ENCODE measurements at regions not wholly inside any gene's neighbourhood (a gene's known extent, or its start where the extent isn't known, plus 50 kb on each side); places are given as distances from the start of the nearest gene placed in this dataset.

- TF ChIP-seq, protein P1, sequence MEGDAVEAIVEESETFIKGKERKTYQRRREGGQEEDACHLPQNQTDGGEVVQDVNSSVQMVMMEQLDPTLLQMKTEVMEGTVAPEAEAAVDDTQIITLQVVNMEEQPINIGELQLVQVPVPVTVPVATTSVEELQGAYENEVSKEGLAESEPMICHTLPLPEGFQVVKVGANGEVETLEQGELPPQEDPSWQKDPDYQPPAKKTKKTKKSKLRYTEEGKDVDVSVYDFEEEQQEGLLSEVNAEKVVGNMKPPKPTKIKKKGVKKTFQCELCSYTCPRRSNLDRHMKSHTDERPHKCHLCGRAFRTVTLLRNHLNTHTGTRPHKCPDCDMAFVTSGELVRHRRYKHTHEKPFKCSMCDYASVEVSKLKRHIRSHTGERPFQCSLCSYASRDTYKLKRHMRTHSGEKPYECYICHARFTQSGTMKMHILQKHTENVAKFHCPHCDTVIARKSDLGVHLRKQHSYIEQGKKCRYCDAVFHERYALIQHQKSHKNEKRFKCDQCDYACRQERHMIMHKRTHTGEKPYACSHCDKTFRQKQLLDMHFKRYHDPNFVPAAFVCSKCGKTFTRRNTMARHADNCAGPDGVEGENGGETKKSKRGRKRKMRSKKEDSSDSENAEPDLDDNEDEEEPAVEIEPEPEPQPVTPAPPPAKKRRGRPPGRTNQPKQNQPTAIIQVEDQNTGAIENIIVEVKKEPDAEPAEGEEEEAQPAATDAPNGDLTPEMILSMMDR (IDR thresholded peaks at IDR 0.05; ENCODE audit: borderline replicate concordance, extremely low read depth, insufficient read depth), result no peak
- Histone ChIP-seq H3K27ac (ENCODE audit: low read depth in 2 of 2, low read length in 2 of 2) (no peak overlapping the region), H3K9ac (ENCODE audit: low read length in 3 of 3) (no peak overlapping the region), H3K4me1 (ENCODE audit: control insufficient read depth in 2 of 3, insufficient read depth in 2 of 3, low read depth in 1 of 3, low read length in 3 of 3) (no peaks in the 10 kb centered on the region), H3K4me3 (ENCODE audit: low read length in 3 of 3) (no peak overlapping the region), H3K27me3 (ENCODE audit: control insufficient read depth, insufficient read depth, low read length) (no peaks in the 10 kb centered on the region), H3K9me3 (ENCODE audit: control insufficient read depth in 2 of 3, insufficient read depth in 1 of 3, low read length in 3 of 3) (no peaks in the 10 kb centered on the region), H3K36me3 (ENCODE audit: control insufficient read depth in 2 of 3, insufficient read depth in 3 of 3, low read length in 3 of 3) (no peaks in the 10 kb centered on the region)
- DNase-seq (no peak), FAIRE-seq (no peak)
- intact Hi-C loops (cut with DNase I), result no loop called here
Measured at GRCh38 chr4:124445071-124445470, 267.5 kb downstream of the ANKRD50 start.

DNA sequence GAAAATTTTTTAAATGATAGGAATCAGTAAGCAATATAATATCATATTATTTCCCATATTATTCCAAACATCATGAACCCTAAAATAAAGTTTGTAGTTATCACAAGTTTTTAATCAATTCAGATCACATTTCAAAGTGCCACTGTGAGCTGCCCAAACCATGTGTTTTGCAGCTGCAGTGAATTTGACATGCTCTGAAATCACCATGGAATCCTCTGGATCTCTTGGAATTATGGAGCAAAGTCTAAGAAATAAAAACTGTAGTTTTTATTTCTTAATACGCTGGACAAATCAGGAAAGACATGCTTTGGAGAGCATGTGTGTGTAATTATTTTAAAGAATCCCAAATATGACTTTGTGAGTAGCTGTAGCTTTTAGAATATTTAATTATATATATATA, 262.7 kb downstream of the ANKRD50 start:
- Histone ChIP-seq H3K4me3 (ENCODE audit: low read length in 3 of 3) (no peak overlapping the region), H3K36me3 (ENCODE audit: control insufficient read depth in 2 of 3, insufficient read depth in 3 of 3, low read length in 3 of 3) (no peaks in the 10 kb centered on the region), H3K27me3 (ENCODE audit: control insufficient read depth, insufficient read depth, low read length) (no peaks in the 10 kb centered on the region), H3K9me3 (ENCODE audit: control insufficient read depth in 2 of 3, insufficient read depth in 1 of 3, low read length in 3 of 3) (no peaks in the 10 kb centered on the region), H3K27ac (ENCODE audit: low read depth in 2 of 2, low read length in 2 of 2) (no peak overlapping the region), H3K9ac (ENCODE audit: low read length in 3 of 3) (no peak overlapping the region), H3K4me1 (ENCODE audit: control insufficient read depth in 2 of 3, insufficient read depth in 2 of 3, low read depth in 1 of 3, low read length in 3 of 3) (no peaks in the 10 kb centered on the region)
- intact Hi-C loops (cut with DNase I), result no loop called here
- DNase-seq (no peak), FAIRE-seq (no peak)
- TF ChIP-seq, protein P1 (IDR thresholded peaks at IDR 0.05; ENCODE audit: borderline replicate concordance, extremely low read depth, insufficient read depth), result no peak

DNA sequence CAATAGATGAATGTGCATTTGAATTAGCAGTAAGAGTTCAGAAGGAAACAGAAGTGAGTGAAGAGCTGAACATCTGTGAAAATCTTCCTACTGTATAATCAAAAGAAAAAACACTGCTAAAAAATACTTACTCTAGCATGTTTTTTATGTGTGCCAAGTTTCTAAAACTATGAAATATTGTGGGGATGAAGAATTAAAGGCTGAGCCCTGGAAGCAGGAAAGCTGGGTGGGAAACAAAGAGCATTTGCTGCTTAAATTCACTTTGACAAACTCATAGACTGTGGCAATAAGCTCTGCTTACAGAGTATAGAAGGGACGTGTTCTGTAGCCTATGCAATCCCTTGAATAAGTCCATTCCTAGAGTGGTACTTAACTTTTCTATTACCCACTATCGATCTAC, 261.7 kb downstream of the ANKRD50 start:
- Histone ChIP-seq H3K36me3 (ENCODE audit: control insufficient read depth in 2 of 3, insufficient read depth in 3 of 3, low read length in 3 of 3) (no peaks in the 10 kb centered on the region), H3K4me3 (ENCODE audit: low read length in 3 of 3) (no peak overlapping the region), H3K9me3 (ENCODE audit: control insufficient read depth in 2 of 3, insufficient read depth in 1 of 3, low read length in 3 of 3) (no peaks in the 10 kb centered on the region), H3K27me3 (ENCODE audit: control insufficient read depth, insufficient read depth, low read length) (no peaks in the 10 kb centered on the region), H3K4me1 (ENCODE audit: control insufficient read depth in 2 of 3, insufficient read depth in 2 of 3, low read depth in 1 of 3, low read length in 3 of 3) (no peaks in the 10 kb centered on the region), H3K9ac (ENCODE audit: low read length in 3 of 3) (no peak overlapping the region), H3K27ac (ENCODE audit: low read depth in 2 of 2, low read length in 2 of 2) (no peak overlapping the region)
- intact Hi-C loops (cut with DNase I), result no loop called here
- no peak for DNase-seq
- TF ChIP-seq, protein P1 (IDR thresholded peaks at IDR 0.05; ENCODE audit: borderline replicate concordance, extremely low read depth, insufficient read depth), result no peak
- no peak for FAIRE-seq

DNA sequence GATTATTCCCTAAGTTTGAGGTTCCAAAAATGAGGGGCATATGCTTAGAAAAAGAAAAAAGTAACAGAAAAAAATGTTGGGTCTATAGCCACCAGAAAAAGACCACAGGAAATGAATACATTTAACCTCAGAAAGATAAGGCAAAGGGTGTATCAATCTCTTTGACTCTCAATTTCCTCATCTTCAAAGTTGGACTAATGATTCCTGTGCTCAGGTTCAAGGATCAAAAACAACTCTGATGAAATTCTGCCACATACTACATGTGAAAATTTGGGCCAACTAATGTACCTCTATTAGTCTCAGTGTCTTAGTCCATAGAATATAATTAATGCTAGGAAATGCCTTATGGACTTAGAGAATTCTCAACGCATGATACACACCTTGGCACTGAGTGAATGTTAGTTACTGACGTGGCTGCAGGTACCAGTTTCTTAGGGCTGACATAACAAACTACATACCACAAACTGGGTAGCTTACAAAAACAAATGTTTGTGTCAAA, 257.7 kb downstream of the ANKRD50 start:
- Histone ChIP-seq H3K4me3 (ENCODE audit: low read length in 3 of 3) (no peak overlapping the region), H3K4me1 (ENCODE audit: control insufficient read depth in 2 of 3, insufficient read depth in 2 of 3, low read depth in 1 of 3, low read length in 3 of 3) (no peaks in the 10 kb centered on the region), H3K27ac (ENCODE audit: low read depth in 2 of 2, low read length in 2 of 2) (no peak overlapping the region), H3K36me3 (ENCODE audit: control insufficient read depth in 2 of 3, insufficient read depth in 3 of 3, low read length in 3 of 3) (no peaks in the 10 kb centered on the region), H3K27me3 (ENCODE audit: control insufficient read depth, insufficient read depth, low read length) (no peaks in the 10 kb centered on the region), H3K9me3 (ENCODE audit: control insufficient read depth in 2 of 3, insufficient read depth in 1 of 3, low read length in 3 of 3) (no peaks in the 10 kb centered on the region), H3K9ac (ENCODE audit: low read length in 3 of 3) (no peak overlapping the region)
- intact Hi-C loops (cut with DNase I), result no loop called here
- no peak for DNase-seq
- TF ChIP-seq, protein P1 (IDR thresholded peaks at IDR 0.05; ENCODE audit: borderline replicate concordance, extremely low read depth, insufficient read depth), result no peak
- FAIRE-seq, result no peak
